Glomerular endothelial cell (primary cell): ENCODE measurements at regions not wholly inside any gene's neighbourhood (a gene's known extent, or its start where the extent isn't known, plus 50 kb on each side); places are given as distances from the start of the nearest gene placed in this dataset.
"Not testable (repeated sequence)": the region's sequence is repeated elsewhere in the genome, so short reads cannot be mapped to it uniquely, and the experiment has no call there.

Experiments used
- DNase-seq: peaks from one replicate; pipeline ENCODE4 v3.0.0-alpha.2; 2011; ENCODE audit warnings: low read depth, low spot score; ENCODE audit errors: extremely low read depth

DNA sequence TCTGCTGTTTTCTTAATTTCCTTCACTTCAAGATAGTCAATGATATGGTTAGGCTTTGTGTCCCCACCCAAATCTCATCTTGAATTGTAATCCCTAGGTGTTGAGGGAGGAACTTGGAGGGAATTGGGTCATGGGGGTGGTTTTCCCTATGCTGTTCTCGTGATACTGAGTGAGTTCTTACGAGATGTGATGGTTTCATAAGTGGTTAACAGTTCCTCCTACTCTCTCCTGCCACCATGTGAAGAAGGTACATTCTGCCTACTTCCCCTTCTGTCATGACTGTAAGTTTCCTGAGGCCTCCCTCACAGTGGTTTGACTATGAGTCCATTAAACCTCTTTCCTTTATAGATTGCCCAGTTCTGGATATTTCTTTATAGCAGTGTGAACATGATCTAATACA lies 74.0 kb upstream of the SAMSN1 start:
- DNase-seq, result no peak

DNA sequence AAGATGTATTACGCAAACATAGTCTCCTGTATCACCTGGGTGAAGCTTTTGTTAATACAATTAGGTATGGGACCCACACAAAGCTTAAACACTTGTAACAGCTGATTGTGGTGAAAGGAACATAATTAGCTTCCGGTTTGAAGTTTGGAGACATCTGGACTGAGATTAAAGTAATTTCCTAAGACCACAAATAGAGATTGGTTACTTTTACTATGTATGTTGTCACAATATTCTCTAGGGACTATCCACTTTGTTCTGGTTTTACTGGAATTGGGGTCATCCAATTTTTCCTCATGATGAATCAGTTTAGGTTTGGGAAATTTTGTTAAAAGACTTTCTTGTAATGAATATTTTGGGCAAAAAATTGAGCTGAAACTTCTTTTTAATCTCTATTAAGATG lies 71.8 kb upstream of the SAMSN1 start:
- no peak for DNase-seq

DNA sequence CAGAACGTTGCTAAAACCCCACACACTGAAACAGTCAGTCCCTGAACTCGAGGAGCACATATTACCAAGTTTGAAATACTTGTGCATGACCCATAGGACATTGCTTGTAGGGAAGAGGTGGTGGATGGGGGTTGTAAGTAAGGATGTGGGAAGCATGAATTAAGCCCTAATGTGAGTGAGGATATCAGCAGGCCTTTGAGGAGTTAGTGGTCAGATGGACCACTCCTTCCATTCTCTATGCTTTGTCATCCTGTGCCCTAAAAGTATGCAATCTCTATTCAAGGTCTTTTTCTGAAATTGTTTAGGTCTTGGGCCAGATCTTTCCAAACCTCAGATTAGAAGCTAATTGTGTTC lies 70.9 kb upstream of the SAMSN1 start:
- no peak for DNase-seq

DNA sequence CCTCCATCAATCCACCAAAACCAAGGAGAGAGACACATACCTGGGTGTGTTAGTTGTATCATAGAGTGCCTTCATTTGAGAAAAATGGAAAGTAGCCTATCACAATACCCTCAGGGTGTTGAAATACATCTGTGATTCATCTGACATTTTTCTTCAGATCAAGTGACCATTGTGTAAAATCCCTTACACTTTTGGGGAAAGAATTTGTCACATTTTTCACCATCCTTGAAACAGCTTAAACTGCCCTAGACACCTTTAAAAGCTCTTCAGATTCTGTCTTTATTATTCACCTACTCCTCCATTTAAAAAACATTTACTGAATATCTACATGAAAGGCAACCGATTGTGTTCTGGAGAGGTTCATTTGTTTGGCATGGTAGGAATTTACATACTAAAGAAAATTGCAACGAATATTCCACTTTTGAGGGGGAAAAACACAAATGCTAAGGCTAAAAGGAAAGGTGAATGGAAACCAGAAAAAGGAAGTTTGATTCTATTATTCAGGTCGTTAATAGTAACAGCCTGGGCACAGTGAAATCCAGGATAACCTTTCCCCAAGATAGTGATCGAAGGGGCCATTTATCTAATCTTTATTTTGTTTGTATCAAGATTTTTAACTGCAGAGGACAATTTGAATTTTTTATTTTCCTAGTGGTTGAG lies 70.4 kb upstream of the SAMSN1 start:
- DNase-seq, result no peak

DNA sequence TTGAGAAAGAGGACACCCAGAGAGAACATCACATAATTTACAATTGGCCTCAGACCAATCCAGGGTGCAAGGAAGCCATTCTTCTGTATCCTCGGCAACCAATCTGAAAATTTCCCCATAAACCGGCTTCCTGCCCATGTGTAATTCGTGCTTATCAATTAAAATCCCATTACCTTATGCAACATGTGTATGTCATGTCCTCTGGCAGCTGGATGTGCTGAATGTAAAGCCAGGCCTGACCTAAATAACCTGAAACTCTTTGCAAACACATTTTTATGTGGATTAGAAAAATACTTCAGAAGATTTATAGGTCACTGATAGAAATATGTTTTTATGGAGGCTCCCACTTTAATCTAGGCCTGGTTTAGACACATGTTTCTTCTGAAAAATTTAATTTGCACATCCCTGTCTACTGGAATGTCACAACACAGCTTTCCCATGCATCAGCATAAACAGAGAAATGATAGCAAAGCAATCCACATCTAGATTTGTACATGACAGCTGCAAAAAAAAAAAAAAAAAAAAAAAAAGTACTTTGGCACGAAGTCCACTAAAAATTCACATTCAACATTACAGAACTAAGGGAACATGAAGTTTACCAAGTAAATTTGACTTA lies 69.4 kb upstream of the SAMSN1 start:
- DNase-seq, result no peak

DNA sequence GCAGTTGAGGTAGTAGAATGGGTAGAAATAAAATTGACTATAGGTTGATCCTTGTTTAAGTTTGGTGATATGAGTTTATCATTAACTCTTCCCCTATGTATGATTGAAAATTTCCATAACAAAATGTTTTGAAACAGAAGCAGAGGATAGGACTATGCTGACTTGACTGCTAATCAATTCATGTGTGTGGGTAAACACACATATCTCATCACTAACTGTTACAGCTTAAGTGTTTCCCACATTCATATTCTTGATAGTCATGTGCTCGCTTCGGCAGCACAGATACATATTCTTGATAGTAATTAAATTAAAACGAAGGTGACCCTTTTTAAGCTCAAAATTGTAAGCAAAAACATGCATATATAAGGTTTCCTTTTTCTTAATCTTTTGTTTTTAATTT lies 68.2 kb upstream of the SAMSN1 start:
- no peak for DNase-seq

DNA sequence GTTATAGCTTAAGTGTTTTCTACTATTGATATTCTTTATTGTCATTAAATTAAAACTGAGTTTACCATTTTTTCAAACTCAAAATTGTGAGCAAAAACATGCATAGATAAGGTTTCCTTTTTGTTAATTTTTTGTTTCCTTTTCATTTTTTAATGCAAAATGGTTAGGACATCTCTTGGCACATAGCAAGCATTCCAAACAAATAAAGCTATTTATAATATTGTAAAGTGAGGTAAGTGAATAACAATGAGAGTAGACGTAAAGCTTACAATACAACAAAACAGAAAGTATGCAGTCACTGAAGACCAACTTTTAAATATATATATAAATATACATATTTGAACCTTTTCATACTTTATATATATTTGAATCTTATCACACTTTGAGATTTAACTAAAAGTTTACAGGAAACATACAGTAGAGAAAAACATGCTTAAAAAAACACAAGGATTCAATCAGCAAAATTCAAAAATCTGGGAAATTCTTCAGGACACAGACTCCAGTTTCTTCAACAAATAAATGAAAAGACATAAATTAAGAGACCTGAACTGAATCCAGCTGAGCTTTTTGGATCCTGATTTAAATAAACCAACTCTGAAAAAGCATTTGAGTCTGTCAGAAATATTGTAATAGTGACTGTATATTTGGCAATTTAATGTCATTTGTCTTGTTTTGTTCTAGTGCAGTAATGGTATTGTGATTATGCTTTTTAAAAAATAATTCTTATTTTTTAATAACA lies 67.5 kb upstream of the SAMSN1 start:
- no peak for DNase-seq

DNA sequence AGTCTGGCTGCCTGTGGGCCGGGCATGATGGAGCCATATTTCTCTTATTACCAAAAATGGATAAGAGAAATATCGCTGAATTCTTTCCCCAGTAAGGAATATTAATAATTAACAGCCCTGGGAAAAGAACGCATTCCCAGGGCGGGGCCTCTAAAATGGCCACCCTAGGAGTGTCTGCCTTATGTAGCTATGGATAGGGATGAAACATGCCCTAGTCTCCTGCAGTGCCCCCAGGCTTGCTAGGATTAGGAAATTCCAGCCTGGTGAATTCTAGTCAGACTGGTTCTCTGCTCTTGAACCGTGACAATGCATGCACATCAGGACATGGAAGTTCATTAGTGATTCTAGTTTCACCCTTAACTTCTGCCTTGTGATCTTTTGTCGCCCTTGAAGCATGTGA lies 64.0 kb upstream of the SAMSN1 start:
- not testable (repeated sequence) for DNase-seq

DNA sequence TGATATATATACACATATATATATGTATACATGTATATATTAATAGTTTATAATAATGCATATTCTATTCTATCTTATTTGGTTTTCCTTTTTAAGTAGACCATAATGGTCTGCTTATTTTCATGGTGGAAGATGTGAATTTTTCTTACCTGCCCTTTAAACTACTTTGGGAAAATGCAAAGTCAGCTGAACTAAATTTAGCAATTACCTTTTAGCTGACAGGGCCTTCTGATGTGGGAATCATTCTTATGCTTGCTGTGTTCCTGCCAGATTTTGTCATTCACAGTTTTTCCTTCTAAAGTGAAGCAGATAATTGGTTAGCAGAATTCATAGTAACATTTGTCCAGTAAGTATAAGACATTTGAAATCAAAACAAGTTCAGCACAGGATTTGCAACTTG lies 63.2 kb upstream of the SAMSN1 start:
- no peak for DNase-seq

DNA sequence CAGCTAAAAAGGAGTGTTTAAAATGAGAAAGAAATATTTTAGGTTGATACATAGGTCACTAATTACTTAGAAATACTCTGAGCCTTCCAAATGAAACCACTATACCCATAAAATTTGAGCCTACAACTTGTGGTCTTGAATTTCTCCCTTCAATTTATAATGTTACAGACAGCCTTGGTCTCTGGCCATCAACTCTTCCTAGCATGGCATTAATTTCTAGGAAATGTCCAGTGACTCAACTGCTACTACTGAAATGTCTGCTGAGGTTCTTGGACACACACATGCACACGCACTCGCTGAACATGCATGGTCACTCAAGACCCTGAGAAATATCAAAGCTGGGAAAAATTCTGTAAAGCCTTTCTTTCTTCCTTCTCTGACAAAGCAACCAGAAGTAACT lies 61.1 kb upstream of the SAMSN1 start:
- DNase-seq, result no peak

DNA sequence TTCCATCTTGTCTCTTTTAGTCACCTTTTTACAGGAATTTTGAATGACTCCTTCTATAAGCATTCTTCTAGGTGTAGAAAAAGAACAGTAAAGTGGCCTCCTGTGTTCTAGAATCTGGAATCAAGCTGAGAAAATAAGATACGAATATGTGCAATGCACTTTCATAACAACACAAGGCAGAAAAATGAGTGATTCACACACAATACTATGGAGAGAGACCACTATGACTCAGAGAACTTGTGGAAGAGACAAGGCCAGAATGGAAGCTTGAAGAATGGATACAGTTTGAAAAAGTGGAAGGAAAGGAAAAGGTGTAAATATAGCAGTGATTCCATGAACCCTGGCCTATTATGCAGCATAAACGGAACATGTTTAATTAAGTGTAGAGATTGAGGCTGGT lies 57.1 kb upstream of the SAMSN1 start:
- DNase-seq, result peak; percentile 33

DNA sequence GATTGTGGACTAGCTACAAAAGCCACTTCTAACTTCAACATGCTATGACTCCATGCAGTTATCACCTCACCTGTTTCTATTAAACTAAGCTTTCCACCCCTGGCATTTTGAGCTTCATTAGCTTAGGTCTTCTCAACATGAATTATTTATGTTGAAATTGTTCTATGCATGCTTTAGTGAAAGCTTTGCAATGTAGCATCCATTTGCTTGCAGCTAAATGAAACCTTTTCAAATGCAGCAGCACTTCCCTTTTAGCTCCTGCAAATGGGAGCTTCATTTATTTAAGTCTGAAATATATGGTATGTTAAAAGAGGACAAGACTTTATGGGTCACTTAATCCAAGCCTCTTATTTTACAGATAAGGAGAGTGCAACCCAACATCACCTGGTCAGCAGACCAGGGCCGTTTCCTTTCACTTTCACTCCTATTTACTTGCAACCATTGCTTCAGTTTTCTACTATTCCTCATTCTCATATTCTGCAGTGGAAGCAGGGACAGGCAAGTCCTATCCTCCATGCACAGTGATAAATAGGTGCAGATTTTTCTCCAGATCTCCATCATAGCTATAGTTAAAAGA lies 56.4 kb upstream of the SAMSN1 start:
- DNase-seq, result no peak

DNA sequence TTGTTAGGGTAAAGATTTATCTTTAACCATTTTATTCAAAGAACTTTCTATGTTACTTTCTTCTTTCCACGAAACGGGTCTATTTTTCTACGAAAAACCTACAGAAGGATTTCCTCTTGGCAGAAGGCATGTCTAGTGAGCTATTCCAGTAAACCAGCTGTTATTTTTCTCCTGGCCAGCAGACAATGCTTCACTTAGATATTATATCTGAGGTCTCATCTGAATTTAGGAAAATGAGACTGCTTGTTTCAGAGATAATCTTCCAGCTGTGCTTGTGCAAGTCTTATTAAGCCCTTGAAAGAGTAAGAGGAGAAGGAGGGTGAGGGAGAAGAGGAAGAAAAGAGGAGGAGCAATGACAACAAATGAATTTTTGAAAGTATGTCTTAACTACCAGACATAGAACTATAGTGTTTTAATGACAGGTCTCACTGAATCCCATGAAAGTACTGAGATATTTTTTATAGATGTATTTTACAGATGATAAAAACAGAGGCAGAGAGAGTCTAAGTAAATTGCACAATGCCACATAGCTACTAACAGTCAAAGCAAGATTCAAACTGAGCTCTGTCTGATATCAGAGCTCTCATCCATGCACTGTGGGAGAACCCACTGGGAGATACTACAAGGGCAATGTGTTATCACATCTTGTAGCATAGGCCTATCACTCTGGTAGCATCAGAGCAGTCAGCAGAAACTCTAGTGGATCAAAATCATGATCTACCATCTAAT lies 54.6 kb upstream of the SAMSN1 start:
- no peak for DNase-seq

DNA sequence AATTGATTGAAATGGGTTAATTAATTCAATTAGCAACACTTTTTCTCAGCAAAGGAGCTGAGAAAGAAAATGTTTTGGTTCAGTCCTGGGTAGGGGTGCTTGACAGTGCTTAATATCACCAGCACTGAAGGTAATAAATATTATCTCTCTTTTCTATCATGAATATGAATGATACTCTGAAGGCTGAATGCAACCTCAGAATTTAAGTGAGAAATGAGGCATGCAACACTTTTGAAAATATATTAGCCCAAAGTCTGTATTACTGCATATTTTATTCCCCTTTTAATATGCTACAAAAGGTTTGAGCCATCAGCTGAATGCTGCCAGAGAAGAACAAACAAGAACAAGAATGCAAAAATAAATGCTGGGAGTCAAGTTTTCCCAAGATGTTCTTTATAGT lies 52.0 kb upstream of the SAMSN1 start:
- DNase-seq, result no peak
